ENCODE measurements at regions not wholly inside any gene's neighbourhood (a gene's known extent, or its start where the extent isn't known, plus 50 kb on each side); places are given as distances from the start of the nearest gene placed in this dataset.

- DNase-seq (ENCODE audit: low spot score in 2 of 2) = no peak
- no peak for ATAC-seq
- Mint-ChIP-seq H3K9me3 (peaks cover 28 to 33% of the 10 kb centered on the region in 2 donors), H3K36me3 (peaks cover 0 to 4% of the 10 kb centered on the region in 2 donors), H3K27ac (no peak overlapping the region)
These were observed 785.4 kb downstream of the NR2F1-AS1 start for GRCh38 chr5:92795633-92796032.

DNA sequence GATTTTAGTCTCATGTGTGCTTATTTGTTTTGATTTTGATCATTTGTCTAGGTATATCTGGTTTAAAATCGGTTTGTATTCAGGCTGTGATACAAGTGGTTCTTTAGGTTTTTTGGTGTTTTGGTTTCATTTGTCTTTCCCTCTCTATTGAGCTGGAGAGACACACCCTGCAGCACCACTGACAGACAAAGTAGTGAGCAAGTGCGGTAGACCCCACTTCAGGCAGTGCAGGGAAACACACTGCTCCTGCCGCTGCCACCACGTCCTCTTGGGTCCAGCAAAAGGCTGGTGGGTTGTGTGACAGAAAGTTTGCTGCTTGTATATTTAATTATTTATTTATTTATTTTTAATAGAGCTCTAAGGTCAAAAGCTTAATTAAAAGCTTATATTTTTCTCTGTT, 801.0 kb downstream of the NR2F1-AS1 start:
- Mint-ChIP-seq H3K27ac (no peak overlapping the region), H3K36me3 (no peaks in the 10 kb centered on the region), H3K9me3 (peaks cover 4 to 12% of the 10 kb centered on the region in 2 donors)
- DNase-seq (ENCODE audit: low spot score in 2 of 2) (no peak), ATAC-seq (no peak)

- no peaks in the 10 kb centered on the region for H3K36me3 Mint-ChIP-seq
- H3K9me3 Mint-ChIP-seq = peaks cover 4 to 12% of the 10 kb centered on the region in 2 donors
- no peak overlapping the region for H3K27ac Mint-ChIP-seq
- ATAC-seq (no peak), DNase-seq (ENCODE audit: low spot score in 2 of 2) (no peak)
These were observed 801.5 kb downstream of the NR2F1-AS1 start for GRCh38 chr5:92779536-92779935.

- ATAC-seq = no peak
- H3K27ac Mint-ChIP-seq = no peak overlapping the region
- DNase-seq (ENCODE audit: low spot score in 2 of 2) = no peak
- H3K9me3 Mint-ChIP-seq = peaks cover 4 to 12% of the 10 kb centered on the region in 2 donors
- no peaks in the 10 kb centered on the region for H3K36me3 Mint-ChIP-seq
These were observed 802.8 kb downstream of the NR2F1-AS1 start for GRCh38 chr5:92778261-92778660.

GRCh38 chr5:92777421-92777820, 803.6 kb downstream of the NR2F1-AS1 start:
- no peak overlapping the region for H3K27ac Mint-ChIP-seq
- no peak for DNase-seq (ENCODE audit: low spot score in 2 of 2)
- H3K9me3 Mint-ChIP-seq = peaks cover 4 to 10% of the 10 kb centered on the region in 2 donors
- no peak for ATAC-seq
- H3K36me3 Mint-ChIP-seq = no peaks in the 10 kb centered on the region

- Mint-ChIP-seq H3K9me3 (peaks cover 8 to 9% of the 10 kb centered on the region in 2 donors), H3K36me3 (no peaks in the 10 kb centered on the region), H3K27ac (no peak overlapping the region)
- ATAC-seq (no peak), DNase-seq (ENCODE audit: low spot score in 2 of 2) (no peak)
These were observed 805.1 kb downstream of the NR2F1-AS1 start for GRCh38 chr5:92775711-92776615.

GRCh38 chr5:92769978-92770377, 811.0 kb downstream of the NR2F1-AS1 start:
- no peak for DNase-seq (ENCODE audit: low spot score in 2 of 2)
- H3K27ac Mint-ChIP-seq = no peak overlapping the region
- H3K9me3 Mint-ChIP-seq = peaks cover 0 to 4% of the 10 kb centered on the region in 2 donors
- no peak for ATAC-seq
- no peaks in the 10 kb centered on the region for H3K36me3 Mint-ChIP-seq

DNA sequence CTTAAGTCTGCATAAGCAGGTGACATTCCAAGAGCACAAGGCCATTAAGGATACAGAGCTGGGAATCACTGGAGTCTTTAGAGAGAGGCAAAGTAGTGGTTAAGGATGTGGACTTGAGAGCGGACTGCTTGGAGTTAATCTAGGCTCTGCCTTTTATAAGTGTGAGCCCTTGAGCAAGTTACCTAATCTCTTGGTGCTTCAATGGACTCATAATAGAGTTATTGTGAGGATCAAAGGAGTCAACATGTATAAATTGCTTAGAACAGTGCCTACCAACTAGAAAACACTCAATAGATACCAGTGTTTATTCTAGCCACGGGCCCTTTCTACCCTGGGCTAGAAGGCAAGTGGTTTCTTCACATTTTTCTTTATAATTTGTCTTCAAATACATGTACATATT, 819.4 kb downstream of the NR2F1-AS1 start:
- DNase-seq (ENCODE audit: low spot score in 2 of 2) (no peak), ATAC-seq (no peak)
- Mint-ChIP-seq H3K27ac (no peak overlapping the region), H3K36me3 (no peaks in the 10 kb centered on the region), H3K9me3 (peaks cover 0 to 3% of the 10 kb centered on the region in 2 donors)

GRCh38 chr5:92760550-92760949, 820.5 kb downstream of the NR2F1-AS1 start:
- H3K36me3 Mint-ChIP-seq = no peaks in the 10 kb centered on the region
- DNase-seq (ENCODE audit: low spot score in 2 of 2) (no peak), ATAC-seq (no peak)
- H3K27ac Mint-ChIP-seq = no peak overlapping the region
- peaks cover 0 to 3% of the 10 kb centered on the region in 2 donors for H3K9me3 Mint-ChIP-seq

DNA sequence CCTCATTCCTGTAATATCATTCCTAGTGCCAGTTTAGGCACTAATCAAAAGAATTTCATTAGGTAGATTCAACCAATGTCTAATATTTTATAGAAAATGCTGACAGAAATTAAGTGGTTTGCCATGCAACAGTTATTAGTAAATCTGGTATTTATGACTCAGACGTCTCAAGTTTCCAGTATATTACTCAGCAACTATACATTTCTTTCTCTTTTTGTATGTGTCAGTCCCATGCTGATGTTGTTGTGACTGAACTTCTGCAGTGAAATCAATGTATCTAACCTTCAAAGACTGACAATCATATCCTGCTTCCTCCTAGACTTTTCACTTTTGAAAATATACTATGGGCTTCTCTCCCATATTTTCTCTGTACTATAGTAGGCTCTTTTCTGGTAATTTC, 822.5 kb downstream of the NR2F1-AS1 start:
- H3K27ac Mint-ChIP-seq = no peak overlapping the region

DNA sequence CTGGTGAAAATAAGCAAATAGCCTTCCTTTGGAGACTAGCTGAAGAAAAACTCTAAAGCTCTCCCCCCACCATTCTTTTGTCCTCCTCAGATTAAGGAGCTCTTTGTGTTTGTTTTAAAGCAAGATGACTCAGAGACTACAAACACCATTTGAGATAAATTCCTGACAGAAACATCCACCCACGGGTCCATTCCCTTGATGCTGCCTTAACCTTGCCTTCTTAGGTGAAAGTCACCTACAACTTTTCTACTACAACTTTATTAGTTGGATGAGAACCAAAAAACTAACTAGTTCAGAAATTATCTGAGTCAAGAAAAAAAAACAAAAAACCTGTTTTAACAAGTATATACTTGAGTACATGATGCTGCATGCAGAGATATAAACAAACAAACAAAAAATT, 831.1 kb downstream of the NR2F1-AS1 start:
- ATAC-seq (no peak), DNase-seq (ENCODE audit: low spot score in 2 of 2) (no peak)
- Mint-ChIP-seq H3K9me3 (peaks cover 0 to 9% of the 10 kb centered on the region in 2 donors), H3K27ac (no peak overlapping the region), H3K36me3 (no peaks in the 10 kb centered on the region)

More for the DNA sequence above, 822.5 kb downstream of the NR2F1-AS1 start:
- peaks cover 0 to 3% of the 10 kb centered on the region in 2 donors for H3K9me3 Mint-ChIP-seq
- no peak for ATAC-seq
- no peak for DNase-seq (ENCODE audit: low spot score in 2 of 2)
- H3K36me3 Mint-ChIP-seq = no peaks in the 10 kb centered on the region

DNA sequence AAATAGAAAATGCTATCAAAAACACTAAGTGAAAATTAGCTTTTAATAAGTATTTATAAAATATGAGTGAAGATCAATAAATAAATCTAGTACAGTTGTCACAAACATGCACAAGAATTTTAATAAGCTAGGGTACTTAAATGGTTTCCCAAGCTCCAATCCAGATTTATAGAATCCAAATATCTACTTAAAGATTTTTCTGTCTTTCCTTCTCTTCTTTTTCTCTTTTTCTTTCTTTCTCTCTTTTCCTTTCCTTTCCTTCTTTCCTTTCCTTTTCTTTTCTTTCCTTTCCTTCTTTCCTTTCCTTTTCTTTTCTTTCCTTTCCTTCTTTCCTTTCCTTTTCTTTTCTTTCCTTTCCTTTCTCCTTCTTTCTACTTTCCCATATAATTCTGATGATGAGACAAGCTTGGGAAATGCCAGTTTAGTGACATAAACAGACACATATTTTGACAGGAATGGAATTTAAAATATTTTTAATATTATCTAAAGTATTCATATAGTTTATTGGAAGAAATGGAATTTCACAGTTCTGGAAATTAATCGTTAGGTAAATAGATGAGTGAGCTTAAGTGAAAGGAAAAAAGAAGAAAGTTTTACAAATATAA, 832.8 kb downstream of the NR2F1-AS1 start:
- no peak for DNase-seq (ENCODE audit: low spot score in 2 of 2)
- H3K27ac Mint-ChIP-seq = no peak overlapping the region
- peaks cover 0 to 6% of the 10 kb centered on the region in 2 donors for H3K9me3 Mint-ChIP-seq
- H3K36me3 Mint-ChIP-seq = no peaks in the 10 kb centered on the region
- ATAC-seq = no peak

DNA sequence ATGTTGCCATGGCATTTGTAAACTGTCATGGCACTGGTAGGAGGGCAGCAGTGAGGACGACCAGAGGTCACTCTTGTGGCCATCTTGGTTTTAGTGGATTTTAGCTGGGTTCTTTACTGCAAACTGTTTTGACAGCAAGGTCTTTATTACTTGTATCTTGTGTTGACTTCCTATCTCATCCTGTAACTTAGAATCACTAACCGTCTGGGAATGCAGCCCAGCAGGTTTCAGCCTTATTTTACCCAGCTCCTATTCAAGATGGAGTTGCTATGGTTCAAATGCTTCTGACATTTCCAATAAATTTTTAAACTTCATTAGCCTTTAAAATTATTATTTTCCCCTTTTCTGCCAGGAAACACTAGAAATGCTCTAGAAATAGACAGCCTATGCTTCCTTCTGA, 839.1 kb downstream of the NR2F1-AS1 start:
- no peak overlapping the region for H3K27ac Mint-ChIP-seq
- no peaks in the 10 kb centered on the region for H3K36me3 Mint-ChIP-seq
- DNase-seq (ENCODE audit: low spot score in 2 of 2) (no peak), ATAC-seq (no peak)
- peaks cover 3 to 8% of the 10 kb centered on the region in 2 donors for H3K9me3 Mint-ChIP-seq

GRCh38 chr5:92734211-92734940, 846.6 kb downstream of the NR2F1-AS1 start:
- H3K9me3 Mint-ChIP-seq = peaks cover 10 to 21% of the 10 kb centered on the region in 2 donors
- no peak for ATAC-seq
- no peaks in the 10 kb centered on the region for H3K36me3 Mint-ChIP-seq
- no peak overlapping the region for H3K27ac Mint-ChIP-seq
- DNase-seq (ENCODE audit: low spot score in 2 of 2) = no peak

- Mint-ChIP-seq H3K36me3 (no peaks in the 10 kb centered on the region), H3K9me3 (peaks cover 4 to 7% of the 10 kb centered on the region in 2 donors), H3K27ac (no peak overlapping the region)
- ATAC-seq (no peak), DNase-seq (ENCODE audit: low spot score in 2 of 2) (no peak)
These were observed 850.5 kb downstream of the NR2F1-AS1 start for GRCh38 chr5:92730486-92730885.

GRCh38 chr5:92729088-92729487, 851.9 kb downstream of the NR2F1-AS1 start:
- H3K27ac Mint-ChIP-seq = no peak overlapping the region
- H3K36me3 Mint-ChIP-seq = no peaks in the 10 kb centered on the region
- no peak for DNase-seq (ENCODE audit: low spot score in 2 of 2)
- ATAC-seq = no peak
- H3K9me3 Mint-ChIP-seq = peaks cover 4% of the 10 kb centered on the region in 2 donors

DNA sequence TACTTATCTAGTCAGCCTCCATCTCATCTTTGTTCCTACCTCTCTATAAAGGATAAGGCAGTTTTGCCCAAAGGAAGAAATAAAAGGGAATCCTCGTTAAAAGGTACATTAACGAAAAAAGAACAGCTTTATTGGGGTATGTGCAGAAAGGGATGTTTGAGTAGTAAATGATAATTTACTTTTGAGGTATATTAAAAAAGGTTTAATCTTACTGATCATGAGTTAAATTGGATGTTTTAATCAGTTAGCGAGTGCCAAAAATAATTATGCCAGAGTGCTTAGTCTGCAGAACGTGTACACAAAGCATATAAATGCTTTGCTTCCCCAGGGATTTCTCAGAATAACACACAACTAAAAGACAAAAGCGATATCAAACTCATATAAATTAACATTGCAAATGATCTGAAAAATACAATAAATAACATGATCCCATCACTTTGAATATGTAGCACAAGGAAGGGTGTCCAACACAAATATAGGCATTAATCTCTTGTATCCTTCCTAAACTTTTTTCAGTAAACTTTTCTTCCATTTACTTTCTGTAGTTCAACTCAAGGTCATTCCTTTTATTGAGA, 865.0 kb downstream of the NR2F1-AS1 start:
- no peak for ATAC-seq
- no peak for DNase-seq (ENCODE audit: low spot score in 2 of 2)
- H3K36me3 Mint-ChIP-seq = no peaks in the 10 kb centered on the region
- H3K27ac Mint-ChIP-seq = no peak overlapping the region
- no peaks in the 10 kb centered on the region for H3K9me3 Mint-ChIP-seq

All from activated naive CD4-positive, alpha-beta T cell treated with anti-CD3 and anti-CD28 coated beads, Interleukin-2, amount 50 U/mL, for 72 hours (primary cell).